ENCODE measurements at regions not wholly inside any gene's neighbourhood (a gene's known extent, or its start where the extent isn't known, plus 50 kb on each side); places are given as distances from the start of the nearest gene placed in this dataset.

GRCh38 chr1:38716229-38716628, 143.3 kb downstream of the RRAGC start:
- intact Hi-C loops (cut with DNase I), result no loop called here
- no peaks in the 10 kb centered on the region for H3K9me3 ChIP-seq (replicated peaks in 1 of 3)
- no peaks in the 10 kb centered on the region for H3K4me1 ChIP-seq (replicated peaks in 1 of 2)
- DNase-seq, result no peak
- no peaks in the 10 kb centered on the region for H3K36me3 ChIP-seq (replicated peaks in 1 of 2)
- no peak overlapping the region for H3K4me3 ChIP-seq
- TF ChIP-seq POLR2A (IDR thresholded peaks at IDR 0.05) (no peak), CTCF (IDR thresholded peaks at IDR 0.05) (no peak)
- WGBS, 4 donors, result 74 to 91% (median 83%) methylated on average over 2 of the region's 2 CpGs
- no peak overlapping the region for H3K27ac ChIP-seq
- H3K27me3 ChIP-seq, result no peaks in the 10 kb centered on the region

- Histone ChIP-seq H3K27me3 (no peaks in the 10 kb centered on the region), H3K27ac (no peak overlapping the region), H3K4me1 (replicated peaks in 1 of 2) (no peaks in the 10 kb centered on the region), H3K36me3 (replicated peaks in 1 of 2) (no peaks in the 10 kb centered on the region), H3K9me3 (replicated peaks in 1 of 3) (no peaks in the 10 kb centered on the region), H3K4me3 (no peak overlapping the region)
- intact Hi-C loops (cut with DNase I), result no loop called here
- TF ChIP-seq CTCF (IDR thresholded peaks at IDR 0.05) (no peak), POLR2A (IDR thresholded peaks at IDR 0.05) (no peak)
- no peak for DNase-seq
- WGBS, 4 donors, result 90 to 96% (median 92%) methylated on average over 9 of the region's 9 CpGs
Measured at GRCh38 chr1:38715415-38715814, 144.2 kb downstream of the RRAGC start.

DNA sequence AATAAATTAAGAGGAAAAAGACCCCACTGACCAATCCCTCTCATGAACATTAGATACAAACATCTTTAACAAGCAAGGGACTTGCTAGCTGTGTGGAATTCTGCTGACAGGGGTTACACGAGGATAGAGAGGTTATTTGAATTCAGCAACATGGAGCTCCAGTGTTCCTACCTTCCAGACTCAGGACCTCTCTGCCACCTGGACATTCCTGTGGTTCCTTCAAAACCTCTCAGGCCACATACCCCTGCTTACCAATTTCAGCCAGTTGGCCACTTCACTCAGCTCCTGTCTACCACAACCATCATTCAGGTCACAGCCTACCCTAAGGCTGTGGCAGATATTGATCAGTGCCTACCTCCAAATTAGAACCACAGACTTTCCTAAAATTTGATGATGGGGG, 147.5 kb downstream of the RRAGC start:
- intact Hi-C loops (cut with DNase I), result no loop called here
- no peak for TF ChIP-seq POLR2A (IDR thresholded peaks at IDR 0.05)
- Histone ChIP-seq H3K27ac (no peak overlapping the region), H3K4me1 (replicated peaks in 1 of 2) (no peaks in the 10 kb centered on the region), H3K36me3 (replicated peaks in 1 of 2) (no peaks in the 10 kb centered on the region), H3K4me3 (no peak overlapping the region), H3K27me3 (no peaks in the 10 kb centered on the region), H3K9me3 (replicated peaks in 1 of 3) (no peaks in the 10 kb centered on the region)
- DNase-seq, result no peak
- WGBS, 4 donors, result 60 to 81% (median 72%) methylated on average over 1 of the region's 1 CpG

DNA sequence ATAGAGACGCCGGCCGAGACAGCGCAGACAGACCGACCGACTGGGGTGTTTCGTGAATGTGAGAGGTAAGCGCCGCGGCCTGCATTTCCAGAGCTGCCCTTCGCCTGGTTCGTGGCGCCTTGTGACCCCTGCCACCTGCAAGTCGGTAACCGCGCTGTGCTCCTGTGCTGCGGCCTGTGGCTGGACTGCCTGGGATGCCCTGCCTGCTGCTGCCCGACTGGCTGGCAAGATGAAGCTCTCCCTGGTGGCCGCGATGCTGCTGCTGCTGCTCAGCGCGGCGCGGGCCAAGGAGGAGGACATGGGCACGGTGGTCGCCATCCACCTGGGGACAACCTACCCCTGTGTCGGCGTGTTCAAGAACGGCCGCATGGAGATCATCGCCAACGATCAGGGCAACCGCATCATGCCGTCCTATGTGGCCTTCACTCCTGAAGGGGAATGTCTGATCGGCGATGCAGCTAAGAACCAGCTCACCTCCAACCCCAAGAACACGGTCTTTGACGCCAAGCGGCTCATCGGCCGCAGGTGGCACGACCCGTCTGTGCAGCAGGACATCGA, 150.8 kb downstream of the RRAGC start:
- intact Hi-C loops (cut with DNase I), result no loop called here
- Histone ChIP-seq H3K27ac (no peak overlapping the region), H3K4me1 (replicated peaks in 1 of 2) (no peaks in the 10 kb centered on the region), H3K27me3 (no peaks in the 10 kb centered on the region), H3K36me3 (replicated peaks in 1 of 2) (no peaks in the 10 kb centered on the region), H3K9me3 (replicated peaks in 1 of 3) (no peaks in the 10 kb centered on the region), H3K4me3 (no peak overlapping the region)
- WGBS, 4 donors, result 90 to 93% (median 92%) methylated on average over 26 to 44 of the region's 44 CpGs
- TF ChIP-seq CTCF (IDR thresholded peaks at IDR 0.05) (no peak), POLR2A (IDR thresholded peaks at IDR 0.05) (no peak)
- no peak for DNase-seq

DNA sequence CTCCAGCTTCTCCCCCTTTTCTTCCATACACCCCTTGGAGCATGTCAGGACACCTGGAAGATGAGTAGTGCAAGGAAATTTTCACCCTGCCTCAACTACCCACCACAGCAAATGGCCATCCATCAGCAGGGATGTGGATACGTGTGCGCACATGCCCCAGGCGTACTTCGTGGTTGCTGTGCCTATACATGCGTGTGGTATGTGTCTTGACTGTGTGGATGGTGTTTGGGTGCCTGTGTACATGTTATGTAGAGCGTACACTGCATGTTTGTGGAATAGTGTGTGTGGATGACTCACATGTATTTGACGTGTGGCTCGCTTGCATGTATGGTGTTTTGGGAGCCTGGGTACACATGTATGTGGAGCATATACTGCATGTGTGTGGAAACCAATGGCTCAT, 158.5 kb downstream of the RRAGC start:
- TF ChIP-seq POLR2A (IDR thresholded peaks at IDR 0.05), result no peak
- DNase-seq, result no peak
- Histone ChIP-seq H3K27ac (no peak overlapping the region), H3K36me3 (replicated peaks in 1 of 2) (no peaks in the 10 kb centered on the region), H3K27me3 (no peaks in the 10 kb centered on the region), H3K9me3 (replicated peaks in 1 of 3) (no peaks in the 10 kb centered on the region), H3K4me1 (replicated peaks in 1 of 2) (no peaks in the 10 kb centered on the region), H3K4me3 (no peak overlapping the region)
- intact Hi-C loops (cut with DNase I), result no loop called here
- 71 to 88% (median 82%) methylated on average over 6 to 8 of the region's 8 CpGs for WGBS, 4 donors

Data from adrenal gland (tissue), 9 donors.